Breast epithelium (tissue), 3 donors: ENCODE measurements at regions not wholly inside any gene's neighbourhood (a gene's known extent, or its start where the extent isn't known, plus 50 kb on each side); places are given as distances from the start of the nearest gene placed in this dataset.

ENCODE experiments used
- POLR2A ChIP-seq: fragments of 450-650 bp; IDR thresholded peaks from one replicate; pipeline ENCODE4 v1.6.1; 2016; ENCODE audit warnings: antibody characterized with exemption, mild to moderate bottlenecking, moderate library complexity
- POLR2AphosphoS5 ChIP-seq, 3 donors: sonication (generic); formaldehyde crosslinking; IDR thresholded peaks; one replicate each; pipeline ENCODE4 v1.6.1; 2017; ENCODE audit warnings: antibody characterized with exemption in 3 of 3
- TF ChIP-seq, protein P1 (sequence below), 3 donors: fragments of 450-650 bp; IDR thresholded peaks; one replicate each; pipeline ENCODE4 v1.5.1; 2016 to 2017; ENCODE audit warnings: antibody characterized with exemption in 3 of 3, mild to moderate bottlenecking in 3 of 3, moderate library complexity in 3 of 3

DNA sequence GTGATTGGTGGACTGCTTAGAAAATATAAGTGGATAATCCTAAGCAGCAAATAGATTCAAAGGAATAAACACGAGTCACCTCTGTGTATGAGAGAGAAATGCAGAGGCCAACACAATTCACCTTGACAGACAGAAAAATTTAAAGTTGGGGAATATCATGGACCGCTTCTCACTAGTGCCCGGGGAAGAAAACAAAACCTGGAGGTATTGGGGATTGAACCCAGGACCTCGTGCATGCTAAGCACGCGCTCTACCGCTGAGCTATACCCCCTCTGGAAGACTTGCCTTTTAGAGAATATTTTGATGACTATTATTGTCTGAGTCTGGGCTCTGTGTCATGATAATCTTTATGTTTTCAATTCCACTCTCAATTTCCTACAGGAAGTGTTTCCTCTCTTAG is 111.9 kb downstream of the TRIM27 start:
- no peak for TF ChIP-seq POLR2A
- TF ChIP-seq, protein P1, sequence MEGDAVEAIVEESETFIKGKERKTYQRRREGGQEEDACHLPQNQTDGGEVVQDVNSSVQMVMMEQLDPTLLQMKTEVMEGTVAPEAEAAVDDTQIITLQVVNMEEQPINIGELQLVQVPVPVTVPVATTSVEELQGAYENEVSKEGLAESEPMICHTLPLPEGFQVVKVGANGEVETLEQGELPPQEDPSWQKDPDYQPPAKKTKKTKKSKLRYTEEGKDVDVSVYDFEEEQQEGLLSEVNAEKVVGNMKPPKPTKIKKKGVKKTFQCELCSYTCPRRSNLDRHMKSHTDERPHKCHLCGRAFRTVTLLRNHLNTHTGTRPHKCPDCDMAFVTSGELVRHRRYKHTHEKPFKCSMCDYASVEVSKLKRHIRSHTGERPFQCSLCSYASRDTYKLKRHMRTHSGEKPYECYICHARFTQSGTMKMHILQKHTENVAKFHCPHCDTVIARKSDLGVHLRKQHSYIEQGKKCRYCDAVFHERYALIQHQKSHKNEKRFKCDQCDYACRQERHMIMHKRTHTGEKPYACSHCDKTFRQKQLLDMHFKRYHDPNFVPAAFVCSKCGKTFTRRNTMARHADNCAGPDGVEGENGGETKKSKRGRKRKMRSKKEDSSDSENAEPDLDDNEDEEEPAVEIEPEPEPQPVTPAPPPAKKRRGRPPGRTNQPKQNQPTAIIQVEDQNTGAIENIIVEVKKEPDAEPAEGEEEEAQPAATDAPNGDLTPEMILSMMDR (IDR thresholded peaks at IDR 0.05): no peak
- TF ChIP-seq POLR2AphosphoS5 (IDR thresholded peaks at IDR 0.05): no peak
